Endodermal cell (in vitro differentiated cells): ENCODE measurements at regions not wholly inside any gene's neighbourhood (a gene's known extent, or its start where the extent isn't known, plus 50 kb on each side); places are given as distances from the start of the nearest gene placed in this dataset.

Experiments
- DNase-seq: peaks from one replicate; pipeline ENCODE4 v3.0.0-alpha.2; 2017
- H3K27ac ChIP-seq: 2 replicates; pipeline ENCODE4 v1.5.1; 2013; ENCODE audit warnings: mild to moderate bottlenecking, low read depth, low read length, moderate library complexity
- H3K27me3 ChIP-seq: 2 replicates; pipeline ENCODE4 v1.6.1; 2013; ENCODE audit warnings: mild to moderate bottlenecking, low read length, moderate library complexity; ENCODE audit not compliant: insufficient read depth, control insufficient read depth, poor library complexity, severe bottlenecking
- H3K36me3 ChIP-seq: 2 replicates; pipeline ENCODE4 v1.7.0; 2013; ENCODE audit warnings: mild to moderate bottlenecking, low read length, moderate library complexity; ENCODE audit not compliant: control insufficient read depth, insufficient read depth
- H3K4me1 ChIP-seq: one replicate; pipeline ENCODE4 v1.7.0; 2013; ENCODE audit warnings: low read length; ENCODE audit not compliant: control insufficient read depth, insufficient read depth
- H3K4me3 ChIP-seq: 2 replicates; pipeline ENCODE4 v1.5.1; 2013; ENCODE audit warnings: mild to moderate bottlenecking, low read length, moderate library complexity
- H3K9ac ChIP-seq: 2 replicates; pipeline ENCODE4 v1.6.1; 2013; ENCODE audit warnings: mild to moderate bottlenecking, low read length, moderate library complexity; ENCODE audit not compliant: poor library complexity, severe bottlenecking; ENCODE audit errors: extremely low read depth
- H3K9me3 ChIP-seq: 2 replicates; pipeline ENCODE4 v1.6.1; 2013; ENCODE audit warnings: mild to moderate bottlenecking, low read length, moderate library complexity; ENCODE audit not compliant: control insufficient read depth
- H3K27ac Mint-ChIP-seq: 2 replicates; pipeline ENCODE4 v1.8.0; 2020; ENCODE audit warnings: mixed read lengths
- H3K27me3 Mint-ChIP-seq: 2 replicates; pipeline ENCODE4 v1.8.0; 2021; ENCODE audit warnings: mild to moderate bottlenecking, mixed read lengths; ENCODE audit not compliant: insufficient read depth
- H3K36me3 Mint-ChIP-seq: 2 replicates; pipeline ENCODE4 v1.8.0; 2020; ENCODE audit warnings: low read depth, mixed read lengths
- H3K4me1 Mint-ChIP-seq: 2 replicates; pipeline ENCODE4 v1.8.0; 2020; ENCODE audit warnings: mixed read lengths
- H3K4me3 Mint-ChIP-seq: 2 replicates; pipeline ENCODE4 v1.8.0; 2020; ENCODE audit warnings: mild to moderate bottlenecking, moderate library complexity, mixed read lengths
- H3K9me3 Mint-ChIP-seq: 2 replicates; pipeline ENCODE4 v1.8.0; 2020; ENCODE audit warnings: mild to moderate bottlenecking, mixed read lengths
- CTCF ChIP-seq: fragments of 200-600 bp; sonication (generic); conservative IDR thresholded peaks from 2 replicates; pipeline ENCODE4 v1.5.0; 2021; ENCODE audit warnings: antibody characterized with exemption, mild to moderate bottlenecking
- WGBS, 2 experiments: methylation state at CpG; one replicate each; pipeline versions ENCODE4 v1.1.5 to v1.1.7; 2013; ENCODE audit warnings: missing lambda C conversion rate in 2 of 2, mixed read lengths in 1 of 2; ENCODE audit not compliant: insufficient coverage in 1 of 2, insufficient read length in 1 of 2; 5-methylcytosine and 5-hydroxymethylcytosine counted together

GRCh38 chr2:142270291-142270690 is 139.5 kb upstream of the LRP1B start:
- DNase-seq: no peak
- no peak overlapping the region for H3K9ac ChIP-seq

DNA sequence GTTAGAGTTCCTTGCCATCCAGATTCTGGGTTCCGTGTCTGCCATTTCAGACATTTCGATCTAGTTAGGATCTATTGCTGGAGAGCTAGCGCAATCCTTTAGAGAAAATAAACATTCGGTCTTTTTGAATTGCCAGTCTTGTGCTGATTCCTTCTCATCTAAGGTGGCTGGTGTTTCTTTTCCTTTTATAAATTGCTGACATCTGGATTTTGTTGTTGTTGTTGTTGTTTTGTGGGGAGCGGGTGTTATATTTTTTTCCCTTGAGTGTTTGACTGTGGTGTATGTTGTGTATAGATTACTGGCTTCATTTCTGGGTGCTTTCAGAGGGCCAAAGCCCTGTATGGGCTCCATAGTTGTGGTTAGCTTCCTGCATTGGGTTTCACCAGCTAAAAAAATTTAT is 128.5 kb upstream of the LRP1B start:
- no peaks in the 10 kb centered on the region for H3K27me3 ChIP-seq
- H3K36me3 ChIP-seq: no peaks in the 10 kb centered on the region
- DNase-seq: no peak
- H3K9ac ChIP-seq: no peak overlapping the region
- H3K36me3 Mint-ChIP-seq: no peaks in the 10 kb centered on the region
- WGBS, 2 experiments: 95 to 96% methylated on average over 3 to 5 of the region's 5 CpGs
- H3K4me1 ChIP-seq: no peaks in the 10 kb centered on the region
- no peak overlapping the region for H3K27ac ChIP-seq
- TF ChIP-seq CTCF: no peak
- no peaks in the 10 kb centered on the region for H3K9me3 ChIP-seq
- H3K27me3 Mint-ChIP-seq: no peaks in the 10 kb centered on the region
- no peak overlapping the region for H3K27ac Mint-ChIP-seq
- H3K4me1 Mint-ChIP-seq: no peaks in the 10 kb centered on the region
- H3K4me3 ChIP-seq: no peak overlapping the region
- H3K9me3 Mint-ChIP-seq: no peaks in the 10 kb centered on the region
- H3K4me3 Mint-ChIP-seq: no peak overlapping the region

More at GRCh38 chr2:142270291-142270690, 139.5 kb upstream of the LRP1B start:
- 79 to 95% methylated on average over 2 of the region's 2 CpGs for WGBS, 2 experiments
- TF ChIP-seq CTCF: no peak
- Mint-ChIP-seq H3K4me1 (no peaks in the 10 kb centered on the region), H3K27me3 (no peaks in the 10 kb centered on the region), H3K4me3 (no peak overlapping the region), H3K36me3 (no peaks in the 10 kb centered on the region), H3K27ac (no peak overlapping the region), H3K9me3 (no peaks in the 10 kb centered on the region)
- H3K9me3 ChIP-seq: no peaks in the 10 kb centered on the region
- H3K4me3 ChIP-seq: no peak overlapping the region
- no peak overlapping the region for H3K27ac ChIP-seq
- H3K36me3 ChIP-seq: no peaks in the 10 kb centered on the region
- H3K27me3 ChIP-seq: no peaks in the 10 kb centered on the region
- no peaks in the 10 kb centered on the region for H3K4me1 ChIP-seq

GRCh38 chr2:142254031-142254430 is 123.2 kb upstream of the LRP1B start:
- no peaks in the 10 kb centered on the region for H3K9me3 ChIP-seq
- H3K36me3 ChIP-seq: no peaks in the 10 kb centered on the region
- H3K4me3 ChIP-seq: no peak overlapping the region
- H3K4me3 Mint-ChIP-seq: no peak overlapping the region
- WGBS, 2 experiments: 100% methylated on average over 1 of the region's 1 CpG; no CpG with 5 or more reads in 1 of the 2 experiments
- no peaks in the 10 kb centered on the region for H3K4me1 ChIP-seq
- no peak for TF ChIP-seq CTCF
- no peaks in the 10 kb centered on the region for H3K36me3 Mint-ChIP-seq
- no peak overlapping the region for H3K27ac Mint-ChIP-seq
- H3K4me1 Mint-ChIP-seq: no peaks in the 10 kb centered on the region
- no peak for DNase-seq
- no peak overlapping the region for H3K9ac ChIP-seq
- H3K27me3 ChIP-seq: no peaks in the 10 kb centered on the region
- no peak overlapping the region for H3K27ac ChIP-seq
- H3K27me3 Mint-ChIP-seq: no peaks in the 10 kb centered on the region
- no peaks in the 10 kb centered on the region for H3K9me3 Mint-ChIP-seq
